GM20000 (cell line): ENCODE measurements at regions not wholly inside any gene's neighbourhood (a gene's known extent, or its start where the extent isn't known, plus 50 kb on each side); places are given as distances from the start of the nearest gene placed in this dataset.

ENCODE experiments used
- DNase-seq: peaks from one replicate; pipeline ENCODE4 v3.0.0; 2012; ENCODE audit warnings: low spot score
- CTCF ChIP-seq: IDR thresholded peaks from 2 replicates; pipeline ENCODE4 v1.5.1; 2012; ENCODE audit warnings: mild to moderate bottlenecking, control low read depth; ENCODE audit errors: extremely low read depth, missing control alignments

GRCh38 chr11:97815667-97816066 is 1205.1 kb upstream of the CNTN5 start:
- DNase-seq, result no peak
- no peak for TF ChIP-seq CTCF

- TF ChIP-seq CTCF, result no peak
- DNase-seq, result no peak
Measured at GRCh38 chr11:97832451-97832850, 1188.3 kb upstream of the CNTN5 start.

GRCh38 chr11:97833412-97833811 is 1187.3 kb upstream of the CNTN5 start:
- no peak for DNase-seq
- no peak for TF ChIP-seq CTCF

GRCh38 chr11:97844016-97844415 is 1176.7 kb upstream of the CNTN5 start:
- no peak for DNase-seq
- no peak for TF ChIP-seq CTCF

- DNase-seq, result no peak
- no peak for TF ChIP-seq CTCF
Measured at GRCh38 chr11:97847730-97848129, 1173.0 kb upstream of the CNTN5 start.

- no peak for TF ChIP-seq CTCF
Measured at GRCh38 chr11:97850701-97851100, 1170.0 kb upstream of the CNTN5 start.

GRCh38 chr11:97854357-97854756 is 1166.4 kb upstream of the CNTN5 start:
- TF ChIP-seq CTCF, result no peak
- no peak for DNase-seq

More at GRCh38 chr11:97850701-97851100, 1170.0 kb upstream of the CNTN5 start:
- DNase-seq, result no peak
